ENCODE measurements at regions not wholly inside any gene's neighbourhood (a gene's known extent, or its start where the extent isn't known, plus 50 kb on each side); places are given as distances from the start of the nearest gene placed in this dataset.

GRCh38 chr12:60252359-60253096, 656.7 kb downstream of the SLC16A7 start:
- H3K4me3 ChIP-seq (ENCODE audit: low read depth, low read length), result no peak overlapping the region
- DNase-seq (ENCODE audit: low read depth), result no peak
- TF ChIP-seq CTCF (IDR thresholded peaks at IDR 0.05; ENCODE audit: low read depth, low read length, missing control alignments), result no peak

GRCh38 chr12:60255044-60255443, 659.2 kb downstream of the SLC16A7 start:
- TF ChIP-seq CTCF (IDR thresholded peaks at IDR 0.05; ENCODE audit: low read depth, low read length, missing control alignments), result no peak
- H3K4me3 ChIP-seq (ENCODE audit: low read depth, low read length), result no peak overlapping the region
- no peak for DNase-seq (ENCODE audit: low read depth)

- H3K4me3 ChIP-seq (ENCODE audit: low read depth, low read length), result no peak overlapping the region
- no peak for TF ChIP-seq CTCF (IDR thresholded peaks at IDR 0.05; ENCODE audit: low read depth, low read length, missing control alignments)
- no peak for DNase-seq (ENCODE audit: low read depth)
Measured at GRCh38 chr12:60257063-60257462, 661.2 kb downstream of the SLC16A7 start.

GRCh38 chr12:60259225-60259624, 663.4 kb downstream of the SLC16A7 start:
- no peak for TF ChIP-seq CTCF (IDR thresholded peaks at IDR 0.05; ENCODE audit: low read depth, low read length, missing control alignments)
- DNase-seq (ENCODE audit: low read depth), result no peak
- H3K4me3 ChIP-seq (ENCODE audit: low read depth, low read length), result no peak overlapping the region

- no peak overlapping the region for H3K4me3 ChIP-seq (ENCODE audit: low read depth, low read length)
- TF ChIP-seq CTCF (IDR thresholded peaks at IDR 0.05; ENCODE audit: low read depth, low read length, missing control alignments), result no peak
- DNase-seq (ENCODE audit: low read depth), result no peak
Measured at GRCh38 chr12:60262378-60262777, 666.5 kb downstream of the SLC16A7 start.

GRCh38 chr12:60263161-60263560, 667.3 kb downstream of the SLC16A7 start:
- no peak overlapping the region for H3K4me3 ChIP-seq (ENCODE audit: low read depth, low read length)
- no peak for TF ChIP-seq CTCF (IDR thresholded peaks at IDR 0.05; ENCODE audit: low read depth, low read length, missing control alignments)
- no peak for DNase-seq (ENCODE audit: low read depth)
